Cardiac fibroblast (primary cell): ENCODE measurements at regions not wholly inside any gene's neighbourhood (a gene's known extent, or its start where the extent isn't known, plus 50 kb on each side); places are given as distances from the start of the nearest gene placed in this dataset.
A peak's percentile ranks its signal among the peaks of the same experiment; 100 is the strongest.

Experiments used
- DNase-seq, 2 donors: peaks; one replicate each; pipeline versions ENCODE4 v3.0.0 to v3.0.0-alpha.2; 2010; ENCODE audit warnings: low read depth in 2 of 2
- H3K4me3 ChIP-seq, 2 donors: replicated peaks in 1 of 2; 1 replicate in 1 of 2; 2 replicates in 1 of 2; pipeline ENCODE4 v1.5.1; 2011; ENCODE audit warnings: low read depth in 2 of 2, low read length in 2 of 2, mild to moderate bottlenecking in 2 of 2, moderate library complexity in 1 of 2
- CTCF ChIP-seq: IDR thresholded peaks from one replicate; pipeline ENCODE4 v1.5.1; 2011; ENCODE audit warnings: low read depth, mild to moderate bottlenecking, low read length, inconsistent platforms

GRCh38 chr13:47332149-47332548, 435.3 kb upstream of the HTR2A start:
- no peak for TF ChIP-seq CTCF
- no peak overlapping the region for H3K4me3 ChIP-seq
- peak; percentile 35 to 73 for DNase-seq

GRCh38 chr13:47330031-47330430, 433.2 kb upstream of the HTR2A start:
- H3K4me3 ChIP-seq = no peak overlapping the region
- no peak for TF ChIP-seq CTCF
- DNase-seq = no peak

- peak in 1 of 2 donors; percentile 54 for DNase-seq
- no peak for TF ChIP-seq CTCF
- no peak overlapping the region for H3K4me3 ChIP-seq
Observed at GRCh38 chr13:47327861-47328260, 431.0 kb upstream of the HTR2A start.

- no peak overlapping the region for H3K4me3 ChIP-seq
- no peak for TF ChIP-seq CTCF
- peak; percentile 32 to 39 for DNase-seq
Observed at GRCh38 chr13:47326061-47326460, 429.2 kb upstream of the HTR2A start.

GRCh38 chr13:47317356-47317755, 420.5 kb upstream of the HTR2A start:
- no peak for DNase-seq
- H3K4me3 ChIP-seq = no peak overlapping the region
- no peak for TF ChIP-seq CTCF

- no peak overlapping the region for H3K4me3 ChIP-seq
- DNase-seq = peak in 1 of 2 donors; percentile 21
- no peak for TF ChIP-seq CTCF
Observed at GRCh38 chr13:47310401-47310800, 413.5 kb upstream of the HTR2A start.

- TF ChIP-seq CTCF = no peak
- no peak for DNase-seq
- H3K4me3 ChIP-seq = no peak overlapping the region
Observed at GRCh38 chr13:47306991-47307390, 410.1 kb upstream of the HTR2A start.
